ENCODE measurements at regions not wholly inside any gene's neighbourhood (a gene's known extent, or its start where the extent isn't known, plus 50 kb on each side); places are given as distances from the start of the nearest gene placed in this dataset.

GRCh38 chr13:66099825-66100224, 1130.3 kb downstream of the PCDH9 start:
- TF ChIP-seq CTCF (IDR thresholded peaks at IDR 0.05; ENCODE audit: insufficient read depth, low read depth, low read length) (no peak), EZH2 (IDR thresholded peaks at IDR 0.05; ENCODE audit: insufficient read depth, low read length) (no peak)

Measured in astrocyte (in vitro differentiated cells and primary cell).